RCC 7860 (cell line): ENCODE measurements at regions not wholly inside any gene's neighbourhood (a gene's known extent, or its start where the extent isn't known, plus 50 kb on each side); places are given as distances from the start of the nearest gene placed in this dataset.

Experiments used
- DNase-seq: peaks from one replicate; pipeline ENCODE4 v3.0.0-alpha.2; 2015; ENCODE audit warnings: low spot score
- FAIRE-seq: peaks from 2 replicates; lab custom pipeline; 2012; peaks lifted over from hg19 to GRCh38; lab: Jason Lieb, UNC

- FAIRE-seq: no peak
- DNase-seq: no peak
These were observed 111.7 kb upstream of the KCNJ15 start for GRCh38 chr21:38145104-38145503.

- FAIRE-seq: no peak
These were observed 109.4 kb upstream of the KCNJ15 start for GRCh38 chr21:38147391-38147790.

GRCh38 chr21:38148046-38148445 lies 108.7 kb upstream of the KCNJ15 start:
- DNase-seq: no peak
- FAIRE-seq: no peak

More at GRCh38 chr21:38147391-38147790, 109.4 kb upstream of the KCNJ15 start:
- no peak for DNase-seq

- no peak for DNase-seq
These were observed 105.7 kb upstream of the KCNJ15 start for GRCh38 chr21:38151021-38151645.

GRCh38 chr21:38156200-38156599 lies 100.6 kb upstream of the KCNJ15 start:
- FAIRE-seq: no peak
- no peak for DNase-seq

More at GRCh38 chr21:38151021-38151645, 105.7 kb upstream of the KCNJ15 start:
- FAIRE-seq: no peak

GRCh38 chr21:38159355-38159754 lies 97.4 kb upstream of the KCNJ15 start:
- DNase-seq (peak; percentile 44), FAIRE-seq (peak; percentile 11)

- DNase-seq (no peak), FAIRE-seq (no peak)
These were observed 91.2 kb upstream of the KCNJ15 start for GRCh38 chr21:38165466-38166172.

- DNase-seq (no peak), FAIRE-seq (no peak)
These were observed 90.6 kb upstream of the KCNJ15 start for GRCh38 chr21:38166173-38166535.

- FAIRE-seq (no peak), DNase-seq (no peak)
These were observed 89.4 kb upstream of the KCNJ15 start for GRCh38 chr21:38167345-38167744.

- DNase-seq (peak; percentile 47), FAIRE-seq (no peak)
These were observed 86.5 kb upstream of the KCNJ15 start for GRCh38 chr21:38170283-38170682.

- peak; percentile 65 for DNase-seq
These were observed 85.8 kb upstream of the KCNJ15 start for GRCh38 chr21:38170704-38171682.

GRCh38 chr21:38171723-38172344 lies 85.0 kb upstream of the KCNJ15 start:
- FAIRE-seq: peak; percentile 90

More at GRCh38 chr21:38170704-38171682, 85.8 kb upstream of the KCNJ15 start:
- no peak for FAIRE-seq

GRCh38 chr21:38173276-38174035 lies 83.3 kb upstream of the KCNJ15 start:
- FAIRE-seq (no peak), DNase-seq (no peak)

More at GRCh38 chr21:38171723-38172344, 85.0 kb upstream of the KCNJ15 start:
- peak; percentile 95 for DNase-seq

GRCh38 chr21:38175306-38175705 lies 81.5 kb upstream of the KCNJ15 start:
- FAIRE-seq: no peak

GRCh38 chr21:38177919-38178652 lies 78.7 kb upstream of the KCNJ15 start:
- DNase-seq (no peak), FAIRE-seq (no peak)

More at GRCh38 chr21:38175306-38175705, 81.5 kb upstream of the KCNJ15 start:
- DNase-seq: no peak

GRCh38 chr21:38178653-38179470 lies 77.9 kb upstream of the KCNJ15 start:
- no peak for DNase-seq
- no peak for FAIRE-seq

- DNase-seq (no peak), FAIRE-seq (no peak)
These were observed 77.3 kb upstream of the KCNJ15 start for GRCh38 chr21:38179511-38179910.

- no peak for FAIRE-seq
- no peak for DNase-seq
These were observed 75.7 kb upstream of the KCNJ15 start for GRCh38 chr21:38181096-38181495.
